22Rv1 (cell line): ENCODE measurements at regions not wholly inside any gene's neighbourhood (a gene's known extent, or its start where the extent isn't known, plus 50 kb on each side); places are given as distances from the start of the nearest gene placed in this dataset.

Experiments
- CTCF ChIP-seq: fragments of 450-650 bp; IDR thresholded peaks from 2 replicates; pipeline ENCODE4 v1.5.1; 2017; ENCODE audit warnings: mild to moderate bottlenecking
- ZFX ChIP-seq: fragments of 450-650 bp; IDR thresholded peaks from 2 replicates; pipeline ENCODE4 v1.6.1; 2017; ENCODE audit warnings: antibody characterized with exemption, borderline replicate concordance

GRCh38 chr7:149584009-149584408 lies 86.4 kb upstream of the ZNF746 start:
- TF ChIP-seq CTCF = no peak
- TF ChIP-seq ZFX = no peak
